Endothelial cell of umbilical vein (primary cell): ENCODE measurements at regions not wholly inside any gene's neighbourhood (a gene's known extent, or its start where the extent isn't known, plus 50 kb on each side); places are given as distances from the start of the nearest gene placed in this dataset.

Experiments used
- BruUV-seq: library from RNA; stranded (reverse); fragments of 400-500 nt; replicated peaks from 2 replicates; lab custom pipeline; 2021; lab: Mats Ljungman, UMichigan
- CTCF ChIA-PET: fragments of 300-600, 350-600 bp; sonication (Branson Sonifier 250); formaldehyde crosslinking; loops from one replicate; lab custom pipeline; 2021; ENCODE audit warnings: antibody characterized with exemption, inconsistent platforms; lab: Charles Lee
- POLR2A ChIA-PET: fragments of 300-600, 350-600 bp; sonication (Branson Sonifier 250); formaldehyde crosslinking; loops from one replicate; lab custom pipeline; 2021; ENCODE audit warnings: antibody characterized with exemption, inconsistent platforms; lab: Charles Lee
- DNase-seq: peaks from one replicate; pipeline ENCODE4 v3.0.0-alpha.2; 2011; ENCODE audit warnings: low read depth, low spot score
- FAIRE-seq: peaks from 2 replicates; lab custom pipeline; 2011; peaks lifted over from hg19 to GRCh38; lab: Jason Lieb, UNC
- H2AFZ ChIP-seq: 2 replicates; pipeline ENCODE4 v1.6.0; 2012; ENCODE audit warnings: low read depth, low read length, control low read depth, inconsistent platforms
- H3K27ac ChIP-seq: 2 replicates; pipeline ENCODE4 v1.5.1; 2011; ENCODE audit warnings: low read depth, mild to moderate bottlenecking, control low read depth, low read length, moderate library complexity; ENCODE audit not compliant: insufficient read depth
- H3K27me3 ChIP-seq, 2 experiments: 2 replicates each; pipeline versions ENCODE4 v1.6.0 to v1.6.1; 2011; ENCODE audit warnings: low read length in 2 of 2, mixed read lengths in 1 of 2; ENCODE audit not compliant: control insufficient read depth in 2 of 2, insufficient read depth in 2 of 2
- H3K36me3 ChIP-seq, 2 experiments: 2 replicates in 1 of 2; 3 replicates in 1 of 2; pipeline ENCODE4 v1.5.1; 2011; ENCODE audit warnings: low read length in 2 of 2, mild to moderate bottlenecking in 1 of 2, moderate library complexity in 1 of 2; ENCODE audit not compliant: control insufficient read depth in 2 of 2, insufficient read depth in 2 of 2; ENCODE audit errors: extremely low read depth in 1 of 2
- H3K4me1 ChIP-seq: 3 replicates; pipeline ENCODE4 v1.5.1; 2011; ENCODE audit warnings: mild to moderate bottlenecking, low read length; ENCODE audit not compliant: control insufficient read depth, insufficient read depth; ENCODE audit errors: extremely low read depth
- H3K4me2 ChIP-seq: 2 replicates; pipeline ENCODE4 v1.6.1; 2011; ENCODE audit warnings: low read length, control low read depth, mixed read lengths; ENCODE audit not compliant: insufficient read depth
- H3K4me3 ChIP-seq, 3 experiments: fragments of 200-600 bp in 1 of 3; sonication (generic), shearing (Covaris generic) in 1 of 3; replicated peaks in 1 of 3; 2 replicates each; pipeline ENCODE4 v1.5.1; 2011 to 2016; ENCODE audit warnings: control low read depth in 3 of 3, low read length in 3 of 3, mild to moderate bottlenecking in 2 of 3, inconsistent platforms in 1 of 3, low read depth in 1 of 3, moderate library complexity in 1 of 3; ENCODE audit not compliant: insufficient read depth in 1 of 3
- H3K79me2 ChIP-seq: 2 replicates; pipeline ENCODE4 v1.6.0; 2012; ENCODE audit warnings: low read length, inconsistent platforms; ENCODE audit not compliant: control insufficient read depth, insufficient read depth
- H3K9ac ChIP-seq: replicated peaks from 2 replicates; pipeline ENCODE3; 2011; ENCODE audit warnings: low read length, control low read depth; ENCODE audit not compliant: insufficient read depth; ENCODE audit errors: extremely low read depth
- H3K9me1 ChIP-seq: replicated peaks from 3 replicates; pipeline ENCODE4 v1.6.0; 2011; ENCODE audit warnings: mild to moderate bottlenecking, low read length; ENCODE audit not compliant: control insufficient read depth, insufficient read depth; ENCODE audit errors: extremely low read depth
- H3K9me3 ChIP-seq: replicated peaks from 2 replicates; pipeline ENCODE4 v1.5.1; 2012; ENCODE audit warnings: low read length, inconsistent platforms; ENCODE audit not compliant: control insufficient read depth, insufficient read depth
- H4K20me1 ChIP-seq: replicated peaks from 2 replicates; pipeline ENCODE3; 2011; ENCODE audit warnings: mild to moderate bottlenecking, low read length; ENCODE audit not compliant: control insufficient read depth, insufficient read depth; ENCODE audit errors: extremely low read depth
- CTCF ChIP-seq, 2 donors: IDR thresholded peaks; 1 replicate in 1 of 2; 2 replicates in 1 of 2; pipeline ENCODE4 v1.5.1; 2011; ENCODE audit warnings: low read length in 2 of 2, mild to moderate bottlenecking in 2 of 2, moderate library complexity in 2 of 2, control low read depth in 1 of 2, inconsistent platforms in 1 of 2, low read depth in 1 of 2; ENCODE audit not compliant: insufficient read depth in 1 of 2; ENCODE audit errors: extremely low read depth in 1 of 2
- EZH2 ChIP-seq: IDR thresholded peaks from 2 replicates; pipeline ENCODE4 v1.6.1; 2012; ENCODE audit warnings: borderline replicate concordance, low read depth, mild to moderate bottlenecking, moderate library complexity, low read length, inconsistent platforms; ENCODE audit not compliant: severe bottlenecking
- FOS ChIP-seq: IDR thresholded peaks from 2 replicates; pipeline ENCODE4 v1.6.1; 2011; ENCODE audit warnings: mild to moderate bottlenecking, low read length, moderate library complexity, borderline replicate concordance; ENCODE audit not compliant: insufficient read depth
- GATA2 ChIP-seq: IDR thresholded peaks from 2 replicates; pipeline ENCODE4 v1.7.0; 2011; ENCODE audit warnings: low read depth, mild to moderate bottlenecking, moderate library complexity, mixed read lengths, low read length; ENCODE audit not compliant: insufficient read length, insufficient read depth
- JUN ChIP-seq: IDR thresholded peaks from 2 replicates; pipeline ENCODE4 v1.6.1; 2011; ENCODE audit warnings: borderline replicate concordance, low read depth; ENCODE audit not compliant: insufficient read length, insufficient read depth
- MAX ChIP-seq: IDR thresholded peaks from 2 replicates; pipeline ENCODE4 v1.6.1; 2011; ENCODE audit not compliant: insufficient read depth, insufficient read length
- MYC ChIP-seq: IDR thresholded peaks from one replicate; pipeline ENCODE4 v1.6.1; 2011; ENCODE audit warnings: mild to moderate bottlenecking, low read depth, low read length
- POLR2A ChIP-seq: IDR thresholded peaks from 2 replicates; pipeline ENCODE4 v1.6.1; 2012; ENCODE audit warnings: low read depth, mild to moderate bottlenecking, control low read depth, low read length
- POLR2AphosphoS5 ChIP-seq: IDR thresholded peaks from 2 replicates; pipeline ENCODE4 v1.6.1; 2012; ENCODE audit warnings: low read depth, mild to moderate bottlenecking, control low read depth, low read length, moderate library complexity; ENCODE audit not compliant: insufficient read depth
- dilution Hi-C: fragments of 300-500 bp; cut with MboI; formaldehyde crosslinking; loops from one replicate; pipeline ENCODE4 v1.15.0; 2019; ENCODE audit warnings: low sequenced_read_pairs; ENCODE audit not compliant: extremely low pct_ligation_motif_present
- intact Hi-C: fragments of 100-400 bp; cut with micrococcal nuclease; formaldehyde crosslinking; loops from one replicate; pipeline ENCODE4 v1.10.0; 2022

GRCh38 chr19:31498781-31499180, 149.5 kb upstream of the TSHZ3 start:
- no peaks in the 10 kb centered on the region for H3K79me2 ChIP-seq
- no peaks in the 10 kb centered on the region for H3K36me3 ChIP-seq
- no peaks in the 10 kb centered on the region for H4K20me1 ChIP-seq
- no peak overlapping the region for H2AFZ ChIP-seq
- intact Hi-C loops: no loop called here
- no peak for FAIRE-seq
- ChIA-PET CTCF (no interaction called here), POLR2A (no interaction called here)
- TF ChIP-seq CTCF (IDR thresholded peaks at IDR 0.05; ENCODE audit: extremely low read depth in 1 of 2, insufficient read depth in 1 of 2, low read depth in 1 of 2, low read length in 2 of 2): no peak
- no peak for TF ChIP-seq MAX
- no peak for TF ChIP-seq POLR2AphosphoS5
- TF ChIP-seq EZH2: no peak
- no peak for TF ChIP-seq JUN
- no peak for TF ChIP-seq FOS
- TF ChIP-seq POLR2A: no peak
- TF ChIP-seq MYC: no peak
- TF ChIP-seq GATA2: no peak
- H3K9me1 ChIP-seq: no peaks in the 10 kb centered on the region
- dilution Hi-C loops: no loop called here
- H3K4me2 ChIP-seq: no peak overlapping the region
- BruUV-seq: no TSS peak
- no peak overlapping the region for H3K9ac ChIP-seq
- H3K4me1 ChIP-seq: no peaks in the 10 kb centered on the region
- H3K27ac ChIP-seq: no peak overlapping the region
- no peak overlapping the region for H3K4me3 ChIP-seq
- H3K27me3 ChIP-seq: no peaks in the 10 kb centered on the region
- no peak for DNase-seq
- no peaks in the 10 kb centered on the region for H3K9me3 ChIP-seq
